H1 (cell line): ENCODE measurements at regions not wholly inside any gene's neighbourhood (a gene's known extent, or its start where the extent isn't known, plus 50 kb on each side); places are given as distances from the start of the nearest gene placed in this dataset.

Experiments used
- EP300 ChIP-seq, 2 experiments: IDR thresholded peaks; 1 replicate in 1 of 2; 2 replicates in 1 of 2; pipeline ENCODE4 v1.6.1; 2011 to 2012; ENCODE audit warnings: low read depth in 2 of 2, low read length in 2 of 2, mild to moderate bottlenecking in 2 of 2, borderline replicate concordance in 1 of 2, inconsistent platforms in 1 of 2, moderate library complexity in 1 of 2
- KDM4A ChIP-seq: IDR thresholded peaks from one replicate; pipeline ENCODE4 v1.7.1; 2012; ENCODE audit warnings: low read depth, mild to moderate bottlenecking, moderate library complexity, low read length, inconsistent platforms; ENCODE audit not compliant: severe bottlenecking
- RXRA ChIP-seq: IDR thresholded peaks from 2 replicates; pipeline ENCODE4 v1.6.1; 2011; ENCODE audit warnings: low read depth, mild to moderate bottlenecking, low read length, moderate library complexity; ENCODE audit not compliant: insufficient read depth
- TEAD4 ChIP-seq: IDR thresholded peaks from 2 replicates; pipeline ENCODE4 v1.6.1; 2012; ENCODE audit warnings: low read depth, low read length, inconsistent platforms, mixed read lengths
- TF ChIP-seq, protein P1 (sequence below), 3 experiments: IDR thresholded peaks; 1 replicate in 2 of 3; 2 replicates in 1 of 3; pipeline versions ENCODE4 v1.5.1 to v1.6.1; 2011; ENCODE audit warnings: low read length in 3 of 3, mild to moderate bottlenecking in 3 of 3, inconsistent platforms in 2 of 3, low read depth in 1 of 3, moderate library complexity in 1 of 3; ENCODE audit not compliant: insufficient read depth in 1 of 3; ENCODE audit errors: control extremely low read depth in 1 of 3
- TF ChIP-seq, protein P2 (sequence below): IDR thresholded peaks from 2 replicates; pipeline ENCODE4 v1.6.1; 2012; ENCODE audit warnings: inconsistent platforms

- TF ChIP-seq RXRA (no peak), KDM4A (no peak), TEAD4 (no peak), EP300 (IDR thresholded peaks at IDR 0.05; ENCODE audit: borderline replicate concordance in 1 of 2, low read depth in 2 of 2, low read length in 2 of 2) (no peak)
- TF ChIP-seq, protein P1, sequence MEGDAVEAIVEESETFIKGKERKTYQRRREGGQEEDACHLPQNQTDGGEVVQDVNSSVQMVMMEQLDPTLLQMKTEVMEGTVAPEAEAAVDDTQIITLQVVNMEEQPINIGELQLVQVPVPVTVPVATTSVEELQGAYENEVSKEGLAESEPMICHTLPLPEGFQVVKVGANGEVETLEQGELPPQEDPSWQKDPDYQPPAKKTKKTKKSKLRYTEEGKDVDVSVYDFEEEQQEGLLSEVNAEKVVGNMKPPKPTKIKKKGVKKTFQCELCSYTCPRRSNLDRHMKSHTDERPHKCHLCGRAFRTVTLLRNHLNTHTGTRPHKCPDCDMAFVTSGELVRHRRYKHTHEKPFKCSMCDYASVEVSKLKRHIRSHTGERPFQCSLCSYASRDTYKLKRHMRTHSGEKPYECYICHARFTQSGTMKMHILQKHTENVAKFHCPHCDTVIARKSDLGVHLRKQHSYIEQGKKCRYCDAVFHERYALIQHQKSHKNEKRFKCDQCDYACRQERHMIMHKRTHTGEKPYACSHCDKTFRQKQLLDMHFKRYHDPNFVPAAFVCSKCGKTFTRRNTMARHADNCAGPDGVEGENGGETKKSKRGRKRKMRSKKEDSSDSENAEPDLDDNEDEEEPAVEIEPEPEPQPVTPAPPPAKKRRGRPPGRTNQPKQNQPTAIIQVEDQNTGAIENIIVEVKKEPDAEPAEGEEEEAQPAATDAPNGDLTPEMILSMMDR (IDR thresholded peaks at IDR 0.05; ENCODE audit: control extremely low read depth in 1 of 3, insufficient read depth in 1 of 3, low read depth in 1 of 3, low read length in 3 of 3) = peak in 2 of 3 experiments; percentile 17 to 29; a peak in 2 of 4 replicates
- TF ChIP-seq, protein P2, sequence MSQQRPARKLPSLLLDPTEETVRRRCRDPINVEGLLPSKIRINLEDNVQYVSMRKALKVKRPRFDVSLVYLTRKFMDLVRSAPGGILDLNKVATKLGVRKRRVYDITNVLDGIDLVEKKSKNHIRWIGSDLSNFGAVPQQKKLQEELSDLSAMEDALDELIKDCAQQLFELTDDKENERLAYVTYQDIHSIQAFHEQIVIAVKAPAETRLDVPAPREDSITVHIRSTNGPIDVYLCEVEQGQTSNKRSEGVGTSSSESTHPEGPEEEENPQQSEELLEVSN = no peak
These were observed 156.2 kb upstream of the CTTNBP2NL start (continued) for GRCh38 chr1:112239683-112240330.
